ENCODE measurements at regions not wholly inside any gene's neighbourhood (a gene's known extent, or its start where the extent isn't known, plus 50 kb on each side); places are given as distances from the start of the nearest gene placed in this dataset.

- WGBS (ENCODE audit: insufficient coverage, low lambda C conversion rate) = 94% methylated on average over 3 of the region's 5 CpGs
- Histone ChIP-seq H3K9me3 (ENCODE audit: control insufficient read depth, low read depth, low read length) (no peaks in the 10 kb centered on the region), H3K27me3 (ENCODE audit: control insufficient read depth, insufficient read depth, low read length) (no peaks in the 10 kb centered on the region), H3K4me1 (ENCODE audit: control insufficient read depth, insufficient read depth, low read length) (peaks cover 7% of the 10 kb centered on the region), H3K4me3 (ENCODE audit: low read length) (no peak overlapping the region), H3K36me3 (ENCODE audit: control insufficient read depth, insufficient read depth, low read length) (no peaks in the 10 kb centered on the region), H3K27ac (ENCODE audit: low read length) (no peak overlapping the region)
- DNase-seq = no peak
Observed at GRCh38 chr4:83213640-83214039, 71.0 kb downstream of the COQ2 start.

GRCh38 chr4:83212041-83212851, 72.4 kb downstream of the COQ2 start:
- Histone ChIP-seq H3K4me3 (ENCODE audit: low read length) (no peak overlapping the region), H3K4me1 (ENCODE audit: control insufficient read depth, insufficient read depth, low read length) (peaks cover 13% of the 10 kb centered on the region), H3K27me3 (ENCODE audit: control insufficient read depth, insufficient read depth, low read length) (no peaks in the 10 kb centered on the region), H3K36me3 (ENCODE audit: control insufficient read depth, insufficient read depth, low read length) (no peaks in the 10 kb centered on the region), H3K9me3 (ENCODE audit: control insufficient read depth, low read depth, low read length) (no peaks in the 10 kb centered on the region), H3K27ac (ENCODE audit: low read length) (no peak overlapping the region)
- peak in 1 of 2 donors; percentile 28 for DNase-seq
- 40% methylated on average over 1 of the region's 9 CpGs for WGBS (ENCODE audit: insufficient coverage, low lambda C conversion rate)

- no peak for DNase-seq
- Histone ChIP-seq H3K4me1 (ENCODE audit: control insufficient read depth, insufficient read depth, low read length) (peaks cover 16% of the 10 kb centered on the region), H3K9me3 (ENCODE audit: control insufficient read depth, low read depth, low read length) (no peaks in the 10 kb centered on the region), H3K36me3 (ENCODE audit: control insufficient read depth, insufficient read depth, low read length) (no peaks in the 10 kb centered on the region), H3K4me3 (ENCODE audit: low read length) (no peak overlapping the region), H3K27ac (ENCODE audit: low read length) (no peak overlapping the region), H3K27me3 (ENCODE audit: control insufficient read depth, insufficient read depth, low read length) (no peaks in the 10 kb centered on the region)
- no CpG with 5 or more reads among the region's 4 CpGs for WGBS (ENCODE audit: insufficient coverage, low lambda C conversion rate)
Observed at GRCh38 chr4:83209419-83209818, 75.2 kb downstream of the COQ2 start.

- Histone ChIP-seq H3K36me3 (ENCODE audit: control insufficient read depth, insufficient read depth, low read length) (no peaks in the 10 kb centered on the region), H3K4me1 (ENCODE audit: control insufficient read depth, insufficient read depth, low read length) (peaks cover 16% of the 10 kb centered on the region), H3K27me3 (ENCODE audit: control insufficient read depth, insufficient read depth, low read length) (no peaks in the 10 kb centered on the region), H3K4me3 (ENCODE audit: low read length) (no peak overlapping the region), H3K27ac (ENCODE audit: low read length) (no peak overlapping the region), H3K9me3 (ENCODE audit: control insufficient read depth, low read depth, low read length) (no peaks in the 10 kb centered on the region)
- DNase-seq = peak in 1 of 2 donors; percentile 35
- WGBS (ENCODE audit: insufficient coverage, low lambda C conversion rate) = no CpG with 5 or more reads among the region's 4 CpGs
Observed at GRCh38 chr4:83208371-83209365, 75.9 kb downstream of the COQ2 start.

GRCh38 chr4:83207497-83208101, 77.0 kb downstream of the COQ2 start:
- peak; percentile 27 to 51 for DNase-seq
- H3K4me1 ChIP-seq (ENCODE audit: control insufficient read depth, insufficient read depth, low read length) = peaks cover 16% of the 10 kb centered on the region
- H3K4me3 ChIP-seq (ENCODE audit: low read length) = no peak overlapping the region
- no peaks in the 10 kb centered on the region for H3K27me3 ChIP-seq (ENCODE audit: control insufficient read depth, insufficient read depth, low read length)
- no peaks in the 10 kb centered on the region for H3K36me3 ChIP-seq (ENCODE audit: control insufficient read depth, insufficient read depth, low read length)
- WGBS (ENCODE audit: insufficient coverage, low lambda C conversion rate) = no CpG with 5 or more reads among the region's 6 CpGs
- no peaks in the 10 kb centered on the region for H3K9me3 ChIP-seq (ENCODE audit: control insufficient read depth, low read depth, low read length)
- H3K27ac ChIP-seq (ENCODE audit: low read length) = no peak overlapping the region

GRCh38 chr4:83205760-83206159, 78.8 kb downstream of the COQ2 start:
- no peak overlapping the region for H3K4me3 ChIP-seq (ENCODE audit: low read length)
- no CpG with 5 or more reads among the region's 2 CpGs for WGBS (ENCODE audit: insufficient coverage, low lambda C conversion rate)
- H3K4me1 ChIP-seq (ENCODE audit: control insufficient read depth, insufficient read depth, low read length) = peaks cover 16% of the 10 kb centered on the region
- DNase-seq = no peak
- H3K9me3 ChIP-seq (ENCODE audit: control insufficient read depth, low read depth, low read length) = no peaks in the 10 kb centered on the region
- no peaks in the 10 kb centered on the region for H3K36me3 ChIP-seq (ENCODE audit: control insufficient read depth, insufficient read depth, low read length)
- no peaks in the 10 kb centered on the region for H3K27me3 ChIP-seq (ENCODE audit: control insufficient read depth, insufficient read depth, low read length)
- H3K27ac ChIP-seq (ENCODE audit: low read length) = no peak overlapping the region

GRCh38 chr4:83204731-83205130, 79.9 kb downstream of the COQ2 start:
- Histone ChIP-seq H3K4me1 (ENCODE audit: control insufficient read depth, insufficient read depth, low read length) (peaks cover 16% of the 10 kb centered on the region), H3K27ac (ENCODE audit: low read length) (no peak overlapping the region), H3K36me3 (ENCODE audit: control insufficient read depth, insufficient read depth, low read length) (no peaks in the 10 kb centered on the region), H3K27me3 (ENCODE audit: control insufficient read depth, insufficient read depth, low read length) (no peaks in the 10 kb centered on the region), H3K4me3 (ENCODE audit: low read length) (no peak overlapping the region), H3K9me3 (ENCODE audit: control insufficient read depth, low read depth, low read length) (no peaks in the 10 kb centered on the region)
- DNase-seq = no peak
- no CpG with 5 or more reads among the region's 3 CpGs for WGBS (ENCODE audit: insufficient coverage, low lambda C conversion rate)

GRCh38 chr4:83201761-83202160, 82.8 kb downstream of the COQ2 start:
- no CpG with 5 or more reads among the region's 4 CpGs for WGBS (ENCODE audit: insufficient coverage, low lambda C conversion rate)
- Histone ChIP-seq H3K4me3 (ENCODE audit: low read length) (no peak overlapping the region), H3K9me3 (ENCODE audit: control insufficient read depth, low read depth, low read length) (no peaks in the 10 kb centered on the region), H3K27ac (ENCODE audit: low read length) (no peak overlapping the region), H3K27me3 (ENCODE audit: control insufficient read depth, insufficient read depth, low read length) (no peaks in the 10 kb centered on the region), H3K4me1 (ENCODE audit: control insufficient read depth, insufficient read depth, low read length) (no peaks in the 10 kb centered on the region), H3K36me3 (ENCODE audit: control insufficient read depth, insufficient read depth, low read length) (no peaks in the 10 kb centered on the region)
- DNase-seq = no peak

- H3K9me3 ChIP-seq (ENCODE audit: control insufficient read depth, low read depth, low read length) = no peaks in the 10 kb centered on the region
- 70% methylated on average over 4 of the region's 10 CpGs for WGBS (ENCODE audit: insufficient coverage, low lambda C conversion rate)
- H3K27me3 ChIP-seq (ENCODE audit: control insufficient read depth, insufficient read depth, low read length) = no peaks in the 10 kb centered on the region
- no peaks in the 10 kb centered on the region for H3K4me1 ChIP-seq (ENCODE audit: control insufficient read depth, insufficient read depth, low read length)
- H3K36me3 ChIP-seq (ENCODE audit: control insufficient read depth, insufficient read depth, low read length) = no peaks in the 10 kb centered on the region
- no peak for DNase-seq
- no peak overlapping the region for H3K4me3 ChIP-seq (ENCODE audit: low read length)
- H3K27ac ChIP-seq (ENCODE audit: low read length) = no peak overlapping the region
Observed at GRCh38 chr4:83197555-83198235, 83.2 kb upstream of the PLAC8 start.

- H3K27me3 ChIP-seq (ENCODE audit: control insufficient read depth, insufficient read depth, low read length) = no peaks in the 10 kb centered on the region
- H3K27ac ChIP-seq (ENCODE audit: low read length) = no peak overlapping the region
- DNase-seq = no peak
- 67% methylated on average over 1 of the region's 2 CpGs for WGBS (ENCODE audit: insufficient coverage, low lambda C conversion rate)
- H3K4me3 ChIP-seq (ENCODE audit: low read length) = no peak overlapping the region
- no peaks in the 10 kb centered on the region for H3K36me3 ChIP-seq (ENCODE audit: control insufficient read depth, insufficient read depth, low read length)
- H3K4me1 ChIP-seq (ENCODE audit: control insufficient read depth, insufficient read depth, low read length) = no peaks in the 10 kb centered on the region
- no peaks in the 10 kb centered on the region for H3K9me3 ChIP-seq (ENCODE audit: control insufficient read depth, low read depth, low read length)
Observed at GRCh38 chr4:83196921-83197320, 82.4 kb upstream of the PLAC8 start.

Measured in large intestine (tissue), 3 donors.